ENCODE measurements at regions not wholly inside any gene's neighbourhood (a gene's known extent, or its start where the extent isn't known, plus 50 kb on each side); places are given as distances from the start of the nearest gene placed in this dataset.

GRCh38 chr2:205902041-205902899, 183.7 kb downstream of the INO80D start:
- DNase-seq, result no peak

DNA sequence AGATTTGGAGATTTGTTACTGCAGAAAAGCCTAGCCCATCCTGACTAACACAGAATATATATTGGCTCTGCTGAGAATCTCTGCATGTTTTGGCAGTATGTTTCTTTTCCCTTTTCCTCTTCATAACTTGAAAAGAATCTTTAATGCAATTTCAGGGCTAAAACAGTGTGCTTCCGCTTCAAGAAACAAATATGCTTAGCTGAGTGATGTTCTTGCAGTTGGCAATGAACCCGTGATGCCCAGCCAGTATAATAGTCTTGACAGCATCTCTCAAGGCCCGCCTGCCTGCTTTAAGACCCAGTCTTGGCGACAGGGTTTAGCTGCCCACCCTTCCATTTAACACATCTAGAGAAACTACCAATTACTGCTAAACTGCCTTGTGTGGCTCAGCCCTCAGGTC, 184.5 kb downstream of the INO80D start:
- no peak for DNase-seq

- DNase-seq, result no peak
Observed at GRCh38 chr2:205898744-205899143, 187.2 kb downstream of the INO80D start.

GRCh38 chr2:205895981-205896655, 189.9 kb downstream of the INO80D start:
- no peak for DNase-seq

DNA sequence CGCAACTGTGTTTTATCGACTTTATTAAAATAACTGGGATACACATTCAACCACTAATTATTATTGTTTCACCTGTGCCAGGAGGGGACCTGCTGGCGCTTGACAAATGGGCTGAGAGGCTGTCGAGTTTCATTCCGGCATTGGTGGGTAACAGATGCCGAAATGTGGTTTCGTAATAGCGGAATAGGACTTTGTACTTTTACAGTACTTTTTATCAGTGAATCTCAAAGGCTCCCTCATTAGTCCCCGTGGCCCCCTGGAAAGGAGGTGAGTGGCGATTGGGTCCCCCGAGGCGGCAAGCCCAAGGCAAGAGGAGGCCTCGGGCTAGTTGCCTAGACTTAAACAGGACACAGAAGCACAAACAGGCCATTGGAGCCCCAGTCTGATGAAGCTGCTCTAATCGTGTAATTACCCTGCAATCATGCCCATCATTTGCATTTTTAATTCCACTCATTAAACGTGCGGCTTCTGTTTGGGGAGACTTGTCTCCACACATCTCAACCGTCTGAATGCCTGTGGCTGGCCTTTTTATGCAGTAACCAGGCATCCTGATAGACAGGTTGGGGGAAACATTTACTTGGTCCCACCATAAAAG, 193.2 kb downstream of the INO80D start:
- DNase-seq, result no peak

- no peak for DNase-seq
Observed at GRCh38 chr2:205892251-205892655, 193.7 kb downstream of the INO80D start.

- DNase-seq, result no peak
Observed at GRCh38 chr2:205889114-205889513, 196.9 kb downstream of the INO80D start.

GRCh38 chr2:205887637-205888036, 198.3 kb downstream of the INO80D start:
- DNase-seq, result no peak

GRCh38 chr2:205885492-205886099, 200.4 kb downstream of the INO80D start:
- peak; percentile 72 to 83 for DNase-seq

DNA sequence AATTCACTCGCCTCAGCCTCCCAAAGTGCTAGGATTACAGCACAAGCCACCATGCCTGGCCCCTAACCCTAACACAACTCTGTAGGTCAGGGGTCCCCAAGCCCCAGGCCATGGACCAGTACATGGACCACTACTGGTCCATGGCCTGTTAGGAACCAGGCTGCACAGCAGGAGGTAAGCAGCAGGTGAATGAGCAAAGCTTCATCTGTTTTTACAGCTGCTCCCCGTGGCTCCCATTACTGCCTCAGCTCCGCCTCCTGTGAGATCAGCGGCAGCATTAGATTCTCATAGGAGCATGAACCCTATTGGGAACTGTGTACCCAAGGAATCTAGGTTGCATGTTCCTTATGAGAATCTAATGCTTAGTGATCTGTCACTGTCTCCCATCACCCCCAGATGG, 201.7 kb downstream of the NRP2 start:
- DNase-seq, result no peak

GRCh38 chr2:205882806-205883425, 200.6 kb downstream of the NRP2 start:
- DNase-seq, result no peak

DNA sequence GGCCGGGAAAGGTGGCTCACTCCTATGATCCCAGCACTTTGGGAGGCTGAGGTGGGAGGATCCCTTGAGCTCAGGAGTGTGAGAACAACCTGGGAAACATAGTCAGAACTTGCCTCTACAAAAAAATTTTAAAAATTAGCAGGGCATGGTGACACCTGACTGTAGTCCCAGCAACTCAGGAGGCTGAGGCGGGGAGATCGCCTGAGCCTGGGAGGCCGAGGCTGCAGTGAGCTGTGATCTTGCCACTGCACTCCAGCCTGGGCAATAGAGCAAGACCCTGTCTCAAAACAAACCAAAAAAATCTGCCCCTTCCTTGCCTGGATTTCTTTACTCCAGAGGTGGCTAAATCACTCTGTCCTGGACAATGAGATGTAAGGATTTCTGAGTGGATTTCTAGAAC, 197.7 kb downstream of the NRP2 start:
- no peak for DNase-seq

DNA sequence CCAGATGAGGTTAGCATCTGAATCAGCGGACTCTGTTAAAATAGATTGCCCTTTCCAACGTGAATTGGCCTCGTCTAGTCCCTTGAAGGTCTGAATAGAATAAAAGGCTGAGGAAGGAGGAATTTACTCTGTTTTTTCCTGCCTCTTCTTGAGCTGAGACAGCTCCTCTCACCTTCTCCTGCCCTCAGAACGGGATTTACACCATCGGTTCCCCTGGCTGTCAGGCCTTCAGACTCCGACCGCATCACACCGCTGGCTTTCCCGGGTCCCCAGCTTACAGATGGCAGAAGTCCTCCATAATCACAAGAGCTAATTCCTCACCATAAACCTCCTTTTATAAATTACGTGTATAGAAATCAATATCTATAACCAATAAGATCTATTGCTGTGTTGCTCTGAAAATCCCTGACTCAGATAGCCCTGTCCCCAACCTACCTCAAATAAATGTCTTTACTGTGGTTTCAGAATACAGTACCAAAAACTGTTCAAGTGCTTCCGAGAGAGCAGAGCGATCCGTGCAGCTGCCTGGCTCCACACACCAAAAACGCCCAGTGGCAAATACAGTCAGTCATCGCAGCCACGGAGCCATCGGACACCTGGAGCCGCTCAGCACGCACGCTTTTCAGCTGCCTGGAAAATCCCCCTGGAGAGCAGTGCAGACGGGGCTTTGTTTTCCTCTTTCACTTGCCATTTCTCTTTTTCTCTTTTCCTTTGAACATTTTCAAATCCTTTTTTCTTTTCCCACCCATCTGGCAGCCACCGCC, 196.9 kb downstream of the NRP2 start:
- DNase-seq, result no peak

GRCh38 chr2:205877496-205877895, 195.2 kb downstream of the NRP2 start:
- DNase-seq, result no peak

DNA sequence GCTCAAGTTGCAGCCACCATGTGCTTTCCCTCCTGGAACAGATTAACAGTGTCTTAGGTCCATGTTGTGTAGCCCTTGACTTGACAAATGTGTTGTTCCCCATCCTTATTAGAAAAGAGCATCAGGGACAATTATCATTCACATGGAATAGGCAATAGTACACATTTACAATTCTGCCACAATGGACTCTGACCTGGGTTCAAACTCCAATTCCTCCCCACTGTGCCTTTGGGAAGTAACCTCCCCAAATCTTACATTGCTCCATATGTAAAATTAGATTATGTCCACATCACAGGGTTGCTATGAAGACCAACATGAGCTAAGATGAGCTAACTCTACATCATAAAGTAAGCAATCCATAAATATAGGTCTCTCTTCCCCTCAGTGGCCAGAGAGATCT, 193.8 kb downstream of the NRP2 start:
- DNase-seq, result no peak

- no peak for DNase-seq
Observed at GRCh38 chr2:205872716-205873115, 190.4 kb downstream of the NRP2 start.

DNA sequence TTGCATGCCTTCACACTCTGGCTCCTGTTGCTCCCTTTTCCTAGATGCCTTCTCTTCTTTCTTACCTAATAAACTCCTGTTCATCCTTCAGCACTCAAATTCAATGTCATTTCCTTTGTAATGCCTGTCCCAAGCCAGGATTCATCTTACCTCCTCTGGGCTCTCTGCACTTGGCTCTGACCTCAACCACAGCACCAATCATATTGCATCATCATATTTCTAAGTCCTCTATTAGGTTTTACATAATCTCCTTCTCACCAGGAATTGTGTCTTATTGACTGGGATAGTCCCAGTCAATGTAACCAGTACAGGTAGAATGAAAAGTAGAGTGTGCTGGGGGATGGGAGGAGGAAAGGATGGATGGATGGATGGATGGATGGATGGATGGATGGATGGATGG, 187.1 kb downstream of the NRP2 start:
- no peak for DNase-seq

- peak in 1 of 2 donors; percentile 33 for DNase-seq
Observed at GRCh38 chr2:205868773-205869333, 186.6 kb downstream of the NRP2 start.

GRCh38 chr2:205868053-205868452, 185.8 kb downstream of the NRP2 start:
- no peak for DNase-seq

- no peak for DNase-seq
Observed at GRCh38 chr2:205867371-205867770, 185.1 kb downstream of the NRP2 start.

DNA sequence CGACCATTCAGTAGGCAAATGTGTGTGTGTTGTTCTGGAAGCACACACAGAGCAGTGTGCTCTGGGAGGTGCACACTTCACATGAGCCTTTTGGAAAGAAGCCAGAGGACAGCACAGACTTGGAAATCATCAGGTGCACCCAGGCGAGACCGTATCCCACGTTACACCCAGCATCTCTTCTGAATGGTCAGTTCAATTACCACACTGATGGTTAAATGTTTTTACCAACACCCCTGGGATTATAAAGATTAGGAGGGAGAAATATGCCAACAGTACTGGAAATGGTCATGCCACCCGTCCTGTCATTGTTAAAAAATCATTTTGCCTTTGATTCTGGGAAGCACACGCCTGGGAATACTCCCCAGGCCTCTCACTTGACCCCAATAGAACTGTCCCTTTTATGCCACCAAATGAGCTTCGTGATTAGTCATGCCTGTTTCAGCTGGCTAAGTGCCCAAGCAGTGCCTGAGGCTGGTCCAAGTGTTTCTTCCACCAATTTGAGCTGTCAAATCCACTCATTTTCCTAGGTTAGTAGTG, 183.7 kb downstream of the NRP2 start:
- no peak for DNase-seq

- DNase-seq, result no peak
Observed at GRCh38 chr2:205865056-205865455, 182.8 kb downstream of the NRP2 start.

All from stimulated activated CD4-positive, alpha-beta T cell treated with anti-CD3 and anti-CD28 coated beads, Interleukin-2, amount 100 ng/mL, for 24 hours (primary cell).